NCI-H2227 (cell line): ENCODE measurements at regions not wholly inside any gene's neighbourhood (a gene's known extent, or its start where the extent isn't known, plus 50 kb on each side); places are given as distances from the start of the nearest gene placed in this dataset.

ENCODE experiments used
- DNase-seq: peaks from one replicate; lab custom pipeline; 2025; ENCODE audit not compliant: unreplicated experiment; lab: John Stamatoyannopoulos, UW

DNA sequence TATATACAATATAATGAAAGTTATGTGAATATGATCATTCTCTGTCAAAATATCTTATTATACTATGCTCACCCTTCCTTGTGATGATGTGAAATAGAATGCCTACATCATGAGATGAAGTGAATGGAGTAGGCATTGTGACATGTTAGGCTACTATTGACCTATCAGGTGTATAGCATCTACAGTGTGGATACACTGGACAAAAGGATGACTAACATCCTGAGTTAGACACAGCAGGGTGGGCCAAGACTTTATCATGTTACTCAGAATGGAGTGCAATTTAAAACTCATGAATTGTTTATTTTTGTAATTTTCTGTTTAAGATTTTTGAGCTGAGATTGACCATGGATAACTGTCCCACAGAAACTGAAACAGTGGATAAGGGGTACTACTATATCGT, 53.4 kb upstream of the NAV3 start:
- no peak for DNase-seq

- no peak for DNase-seq
Observed at GRCh38 chr12:77774761-77775160, 55.9 kb upstream of the NAV3 start.

DNA sequence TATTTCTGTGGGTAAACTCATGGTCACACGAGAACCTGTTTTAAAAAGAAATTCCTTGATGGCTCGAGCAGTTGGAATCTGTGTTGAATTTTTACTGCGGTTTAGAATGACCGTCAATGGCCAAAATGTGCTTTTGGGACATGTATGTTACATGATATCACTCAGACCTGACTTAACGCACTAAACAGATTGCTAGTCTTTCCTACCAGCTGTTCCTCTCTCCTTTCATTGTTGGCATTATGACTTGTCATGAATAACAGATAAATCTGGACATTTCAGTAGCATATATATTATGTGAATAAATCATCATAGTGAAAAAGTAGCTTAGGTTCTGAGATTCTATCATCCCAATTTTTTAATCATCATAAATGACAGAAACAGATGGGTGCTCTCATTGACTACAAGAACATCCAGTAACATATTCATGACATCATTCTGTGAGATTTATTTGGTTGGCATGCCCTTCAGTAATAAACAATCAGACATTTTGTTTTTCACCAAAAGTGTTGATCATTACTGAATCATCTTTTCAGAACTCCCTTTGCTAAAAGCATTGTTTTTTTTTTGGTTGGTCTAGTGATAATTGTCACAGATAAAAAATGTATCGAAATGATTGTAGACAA, 57.9 kb upstream of the NAV3 start:
- no peak for DNase-seq

DNA sequence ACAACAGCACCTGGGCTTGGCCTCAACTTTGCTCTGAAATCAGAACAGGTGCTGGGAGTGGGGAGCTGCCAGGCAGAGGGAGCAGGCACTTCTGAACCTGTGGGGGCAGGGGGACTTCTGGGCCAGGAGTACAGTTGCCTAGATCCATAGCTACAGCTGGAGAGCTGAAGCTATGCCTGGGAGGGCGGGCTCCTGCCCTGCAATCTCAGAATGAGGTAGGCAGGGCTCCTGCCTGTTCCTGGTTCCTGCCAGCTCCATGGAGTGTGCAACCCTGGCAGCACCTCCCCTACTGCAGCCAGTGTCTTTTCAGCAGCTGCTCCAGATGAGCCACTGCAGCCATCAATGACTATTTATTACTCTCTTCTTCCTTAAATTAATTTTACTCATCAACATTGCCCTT, 62.1 kb upstream of the NAV3 start:
- no peak for DNase-seq

DNA sequence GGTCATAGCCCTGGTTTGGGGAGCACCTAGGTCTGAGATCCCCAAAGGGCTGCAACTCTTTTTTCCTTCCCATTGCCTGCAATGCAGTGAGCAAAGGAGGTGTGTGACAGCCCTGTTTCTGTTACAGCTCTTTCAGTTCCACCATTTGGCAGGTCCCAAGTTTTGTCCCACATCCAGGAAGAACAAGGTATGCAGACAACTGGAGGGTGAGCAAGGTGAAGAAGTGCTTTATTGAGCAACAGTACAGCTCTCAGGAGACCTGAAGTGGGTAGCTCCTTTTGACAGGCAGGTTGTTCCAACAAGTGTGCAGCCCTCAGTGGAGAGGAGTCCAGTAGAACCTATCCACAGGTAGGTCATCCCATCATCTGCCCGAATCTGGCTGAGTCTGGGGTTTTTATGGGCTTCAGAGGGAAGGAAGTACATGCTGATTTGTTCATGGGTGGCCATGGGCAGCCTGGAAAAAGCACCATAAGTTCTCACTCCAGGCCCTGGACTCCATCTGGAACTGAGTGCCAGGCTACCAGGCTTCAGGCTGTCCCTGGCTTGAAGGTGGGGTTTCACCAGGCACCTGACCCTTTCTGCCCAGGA, 62.8 kb upstream of the NAV3 start:
- no peak for DNase-seq

DNA sequence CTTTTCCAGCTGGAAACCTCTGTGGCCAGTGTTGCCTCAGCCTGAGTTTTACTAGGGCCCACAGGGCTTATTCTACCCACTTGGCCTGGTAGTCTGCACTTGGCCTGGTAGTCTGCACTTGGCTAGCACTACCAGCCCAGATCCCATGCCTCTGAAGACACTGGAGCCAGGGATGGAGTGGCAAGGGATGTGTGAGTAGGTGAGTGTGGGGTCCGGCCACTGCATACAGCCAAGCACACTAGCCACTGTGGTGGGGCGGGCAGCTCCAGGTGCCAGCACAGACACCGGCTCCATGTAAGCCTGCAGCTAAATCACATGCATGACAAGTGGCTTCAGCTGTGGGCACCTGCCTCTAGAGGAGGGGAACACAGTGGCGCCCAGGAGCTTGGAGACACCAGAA, 63.4 kb upstream of the NAV3 start:
- no peak for DNase-seq

GRCh38 chr12:77766224-77766623, 64.5 kb upstream of the NAV3 start:
- no peak for DNase-seq

DNA sequence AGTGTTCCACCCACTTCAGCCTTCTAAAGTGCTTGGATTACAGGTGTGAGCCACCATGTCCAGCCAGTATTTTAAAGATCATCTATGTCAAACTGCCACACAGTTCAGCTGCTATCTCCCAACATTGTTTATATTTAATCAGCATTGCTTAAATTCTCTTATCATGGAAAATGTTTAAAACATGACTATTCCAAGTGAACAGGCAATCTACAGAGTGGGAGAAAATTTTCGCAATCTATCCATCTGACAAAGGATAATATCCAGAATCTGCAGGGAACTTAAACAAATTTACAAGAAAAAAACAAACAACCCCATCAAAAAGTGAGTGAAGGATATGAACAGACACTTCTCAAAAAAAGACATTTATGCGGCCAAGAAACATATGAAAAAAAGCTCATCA, 69.4 kb upstream of the NAV3 start:
- DNase-seq: no peak

- no peak for DNase-seq
Observed at GRCh38 chr12:77760271-77761025, 70.2 kb upstream of the NAV3 start.

- DNase-seq: no peak
Observed at GRCh38 chr12:77754086-77754485, 76.6 kb upstream of the NAV3 start.

DNA sequence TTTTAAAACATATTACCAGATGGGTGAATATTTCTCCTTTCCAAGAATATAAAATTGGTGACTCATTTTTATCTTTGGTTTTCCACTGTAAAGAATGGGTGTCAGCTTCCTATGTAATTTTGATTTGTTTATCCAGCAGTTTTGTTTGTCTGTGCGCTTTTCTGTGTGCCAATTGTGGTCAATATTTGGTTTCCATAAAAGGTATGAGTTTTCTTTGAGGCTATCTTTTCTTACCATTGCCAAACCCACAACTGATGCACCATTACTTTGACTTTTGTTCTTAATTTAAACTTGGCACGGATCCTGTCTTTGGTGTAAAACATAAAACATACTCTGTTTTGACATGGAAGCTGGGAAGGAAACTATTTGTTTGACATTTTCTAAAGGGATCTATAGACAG, 78.8 kb upstream of the NAV3 start:
- no peak for DNase-seq

DNA sequence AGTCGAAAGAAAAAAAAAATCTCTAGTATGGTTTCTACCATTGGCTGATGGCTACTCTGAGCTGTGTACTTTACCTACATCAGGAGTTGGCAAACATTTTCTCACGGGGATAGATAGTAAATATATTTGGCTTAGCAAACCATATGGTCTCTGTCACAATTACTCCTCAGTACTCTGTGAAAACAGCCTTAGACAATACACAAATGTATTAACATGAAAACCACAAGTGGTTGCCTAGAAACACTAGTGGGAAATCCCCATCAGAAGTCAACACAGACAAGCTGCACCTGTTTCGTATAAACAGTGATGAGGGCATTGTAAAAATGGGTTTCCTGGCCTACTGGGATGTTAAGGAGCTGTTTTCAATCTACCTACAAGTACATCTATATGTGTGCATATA, 84.6 kb upstream of the NAV3 start:
- DNase-seq: peak; percentile 73

DNA sequence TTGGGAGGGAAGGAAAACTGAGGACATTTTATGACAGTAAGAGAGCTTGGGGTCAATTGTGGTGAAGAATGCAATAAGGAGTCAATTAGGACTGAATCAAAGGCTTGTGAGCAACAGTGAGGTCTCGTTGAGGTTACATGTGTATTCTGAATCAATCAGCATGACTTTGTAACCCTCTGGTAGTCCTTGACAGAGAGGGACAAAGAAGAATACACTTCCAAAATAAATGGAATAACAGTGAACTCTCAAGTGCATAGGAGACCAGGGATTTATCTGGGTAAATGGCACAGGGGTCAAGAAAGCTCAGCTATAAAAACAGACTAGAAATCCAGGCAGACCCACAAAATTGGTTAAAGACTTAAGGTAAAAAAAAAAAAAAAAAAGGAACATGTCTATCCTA, 85.1 kb upstream of the NAV3 start:
- DNase-seq: peak; percentile 73

- no peak for DNase-seq
Observed at GRCh38 chr12:77742631-77743030, 88.1 kb upstream of the NAV3 start.

DNA sequence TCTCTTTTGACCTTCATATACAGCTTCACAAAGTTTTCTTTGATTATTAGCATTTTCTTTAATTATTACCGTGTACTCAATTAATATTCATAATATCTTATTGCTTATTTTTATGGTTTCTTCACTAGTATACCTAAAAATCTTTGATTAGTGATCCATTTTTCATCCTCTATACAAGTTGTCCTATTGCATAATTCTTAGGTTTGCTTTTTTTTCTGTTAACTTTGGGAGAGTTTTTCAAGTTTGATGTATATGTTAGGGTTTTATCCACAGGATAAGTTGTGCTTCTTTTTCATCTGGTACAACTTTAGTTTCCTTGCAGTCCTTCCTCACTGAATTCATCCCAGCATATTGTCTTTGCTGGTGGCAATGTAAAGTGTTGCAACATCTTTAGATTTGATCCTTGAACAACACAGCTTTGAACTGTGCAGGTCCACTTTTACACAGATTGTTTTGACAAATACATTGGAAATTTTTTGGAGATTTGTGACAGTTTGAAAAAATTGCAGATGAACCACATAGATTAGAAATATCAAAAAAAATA, 88.6 kb upstream of the NAV3 start:
- DNase-seq: no peak

DNA sequence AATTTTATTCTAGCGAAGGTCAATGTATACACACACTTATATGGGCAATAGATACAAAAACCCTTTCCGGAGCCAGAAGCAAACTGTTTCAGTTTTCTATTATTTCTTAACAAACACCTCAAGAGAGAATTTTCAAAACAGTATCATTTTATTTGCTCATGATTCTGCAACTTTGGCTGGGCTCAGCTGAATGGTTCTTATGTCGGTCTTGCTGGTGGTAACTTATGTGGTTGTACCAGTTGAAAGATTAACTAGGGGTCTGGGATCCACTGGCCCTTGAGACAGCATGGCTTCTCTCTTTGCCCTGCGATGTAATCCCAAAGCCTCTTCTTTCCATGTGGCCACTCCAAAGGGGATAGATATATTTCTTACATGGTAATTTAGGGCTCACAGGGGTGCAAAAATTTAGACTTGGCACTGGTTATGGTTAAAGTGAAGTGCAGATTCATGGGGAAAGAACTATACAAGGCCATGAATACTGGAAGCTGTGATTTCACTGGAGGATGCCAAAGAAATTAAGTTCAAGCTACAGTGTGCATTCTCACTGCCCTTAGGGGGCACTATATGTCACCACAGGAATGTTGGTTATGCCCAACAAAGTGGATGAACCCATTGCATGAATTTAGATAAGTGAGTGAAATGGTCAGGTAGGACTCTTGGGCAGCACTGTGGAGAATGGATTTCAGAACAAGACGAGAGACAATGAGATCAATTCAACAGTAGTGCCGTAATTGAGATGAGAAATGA, 94.3 kb upstream of the NAV3 start:
- no peak for DNase-seq

DNA sequence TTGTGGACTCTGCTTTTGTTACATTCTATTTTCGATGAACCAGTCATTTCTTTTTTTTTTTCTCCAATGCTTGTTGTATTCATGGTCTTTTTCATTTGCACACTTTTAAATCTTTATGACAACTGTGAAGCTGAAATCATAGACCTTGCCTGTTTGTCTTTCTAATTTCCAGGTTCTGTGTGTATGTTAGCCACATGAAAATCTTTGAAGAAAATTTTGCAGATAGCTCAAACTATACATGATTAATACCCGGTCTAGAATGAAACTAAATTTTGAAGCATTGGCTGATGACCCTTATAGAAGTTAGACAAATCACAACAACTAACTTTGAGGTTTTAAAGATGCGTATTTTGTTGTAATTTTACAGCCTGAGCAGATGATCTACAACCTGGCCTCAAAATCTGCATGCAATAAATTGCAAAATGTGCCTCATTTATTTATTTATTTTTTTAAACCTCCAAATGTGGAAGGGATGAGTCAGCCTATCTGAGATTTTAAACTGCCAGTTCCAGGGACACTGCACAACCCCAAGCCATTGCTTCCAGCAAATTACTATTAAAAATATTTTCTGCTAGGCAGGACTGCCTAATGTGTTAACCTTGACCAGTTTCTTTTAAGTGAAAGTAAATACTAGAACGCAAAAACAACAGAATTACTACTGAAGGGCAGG, 96.3 kb upstream of the NAV3 start:
- no peak for DNase-seq

DNA sequence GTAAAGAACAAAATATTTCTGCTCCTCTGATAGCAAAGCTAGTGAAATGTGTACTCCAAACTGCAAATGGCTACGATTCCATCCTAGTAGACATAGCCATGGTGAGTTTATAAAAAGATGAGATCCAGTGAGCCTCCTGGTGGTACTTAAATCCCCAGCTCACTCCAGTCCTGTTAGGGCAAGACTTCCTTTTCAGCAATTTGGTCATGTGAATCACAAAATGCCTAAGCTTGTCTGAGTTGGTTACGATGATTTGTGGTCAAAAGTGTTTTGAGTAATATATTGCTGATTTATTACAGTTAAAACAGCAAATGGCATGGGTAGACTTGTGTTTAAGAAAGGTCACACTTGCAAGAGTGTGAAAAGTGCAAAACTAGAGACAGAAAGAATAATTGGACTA, 102.7 kb upstream of the NAV3 start:
- no peak for DNase-seq

- DNase-seq: no peak
Observed at GRCh38 chr12:77727442-77728001, 103.2 kb upstream of the NAV3 start.

GRCh38 chr12:77725611-77726010, 105.1 kb upstream of the NAV3 start:
- DNase-seq: no peak
